DMS53 (cell line): ENCODE measurements at regions not wholly inside any gene's neighbourhood (a gene's known extent, or its start where the extent isn't known, plus 50 kb on each side); places are given as distances from the start of the nearest gene placed in this dataset.
"Not testable (repeated sequence)": the region's sequence is repeated elsewhere in the genome, so short reads cannot be mapped to it uniquely, and the experiment has no call there.

Experiments
- DNase-seq: peaks from one replicate; lab custom pipeline; 2025; lab: John Stamatoyannopoulos, UW

DNA sequence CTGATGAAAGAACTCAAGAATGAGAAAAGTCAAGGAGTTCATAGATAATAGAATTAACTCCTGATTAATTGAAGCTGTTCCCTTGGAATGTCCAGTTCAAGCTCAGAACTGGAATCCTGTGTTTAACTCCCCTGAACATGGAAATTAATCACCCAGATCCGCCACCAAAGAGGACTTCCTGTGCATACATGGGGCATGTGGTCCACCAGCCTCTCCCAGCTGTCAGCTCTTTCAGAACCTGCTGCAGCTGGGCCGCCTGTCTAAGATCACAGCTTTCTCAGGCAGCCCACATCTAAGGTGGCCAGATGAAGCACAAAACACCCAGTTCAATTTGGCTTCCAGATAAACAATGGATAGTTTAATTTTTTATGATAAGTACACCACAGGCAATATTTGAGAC lies 203.7 kb upstream of the COX10 start:
- DNase-seq = no peak

DNA sequence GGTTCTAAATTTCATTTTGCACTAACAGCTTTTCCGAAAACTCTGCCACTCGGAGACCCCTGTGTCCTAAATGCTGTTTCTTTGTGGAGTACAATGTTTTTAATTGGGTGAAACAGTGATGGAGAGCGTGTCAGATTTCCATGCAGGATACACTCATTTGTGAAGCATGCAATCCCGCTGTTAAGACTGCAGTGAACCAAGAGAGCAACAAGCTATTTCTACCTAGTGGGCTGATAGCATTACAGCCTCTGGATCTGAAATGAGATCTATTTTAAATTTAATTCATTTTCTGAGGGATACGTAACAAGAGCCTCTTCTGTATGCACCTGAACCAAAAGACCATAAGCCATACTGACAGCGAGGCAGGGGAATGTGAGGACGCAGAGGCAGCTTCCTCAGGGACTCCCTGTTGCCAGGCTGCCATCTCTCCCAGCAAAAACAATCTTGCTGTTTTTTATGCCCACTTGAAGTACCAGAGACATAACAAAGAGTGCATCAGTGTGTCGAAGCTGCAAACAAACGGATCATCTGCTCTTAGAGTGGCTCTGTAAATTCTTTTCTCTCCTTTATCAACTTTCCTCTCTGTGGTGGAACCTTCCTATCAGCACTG lies 199.9 kb upstream of the COX10 start:
- DNase-seq = no peak

DNA sequence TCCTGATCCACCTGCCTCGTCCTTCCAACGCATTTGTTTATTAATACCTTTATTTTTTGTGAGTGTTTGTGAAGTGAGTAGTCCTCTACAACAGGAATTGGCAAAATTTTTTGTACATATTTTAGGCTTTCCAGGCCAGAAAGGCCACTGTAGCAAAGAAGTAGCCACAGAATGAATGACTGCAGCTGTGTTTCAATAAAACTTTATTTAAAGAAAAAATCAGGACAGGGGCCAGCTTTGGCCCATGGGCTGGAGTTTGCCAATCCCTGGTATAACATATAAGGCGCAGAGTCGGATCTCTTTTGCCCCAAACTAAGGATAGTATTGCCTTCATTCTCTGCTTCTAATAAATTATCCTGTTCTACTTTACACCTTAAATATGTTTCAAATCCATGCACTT lies 198.0 kb upstream of the COX10 start:
- DNase-seq = no peak

DNA sequence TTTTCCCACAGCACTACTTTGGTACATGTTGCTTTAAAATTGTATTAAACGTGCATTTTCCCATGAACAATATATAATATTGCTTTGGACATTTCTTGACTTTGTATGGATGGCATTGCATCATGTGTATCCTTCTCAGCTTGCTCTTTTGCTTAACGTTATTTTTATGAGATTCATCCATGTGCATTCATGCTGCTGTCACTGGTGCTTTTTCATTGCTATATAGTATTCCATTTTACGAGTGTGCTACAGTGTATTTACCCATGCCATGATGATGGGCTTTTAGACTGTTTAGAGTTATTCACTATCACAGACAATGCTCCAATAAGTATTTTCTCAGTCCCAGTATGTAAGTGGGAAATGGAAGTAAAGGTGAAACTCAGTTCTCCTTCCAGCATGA lies 195.2 kb upstream of the COX10 start:
- DNase-seq = no peak

DNA sequence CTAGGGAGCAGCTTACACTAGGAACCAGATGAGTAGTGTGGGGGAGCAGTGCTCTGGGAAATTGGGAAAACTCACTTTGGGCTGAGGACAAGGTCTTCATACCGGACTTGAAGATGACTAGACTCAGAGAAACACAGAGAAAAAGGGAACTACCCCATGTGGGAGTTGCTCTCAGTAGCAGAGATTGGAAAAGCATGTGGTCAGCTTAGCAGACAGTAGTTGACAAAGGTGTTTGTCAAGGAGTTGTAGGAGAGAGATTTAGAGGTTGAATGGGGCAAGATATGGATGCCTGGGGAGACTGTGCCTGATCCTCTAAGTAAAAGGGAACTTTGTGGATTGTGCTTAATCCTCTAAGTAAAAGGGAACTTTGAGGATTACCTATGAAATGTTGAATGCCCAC lies 194.5 kb upstream of the COX10 start:
- DNase-seq = no peak

DNA sequence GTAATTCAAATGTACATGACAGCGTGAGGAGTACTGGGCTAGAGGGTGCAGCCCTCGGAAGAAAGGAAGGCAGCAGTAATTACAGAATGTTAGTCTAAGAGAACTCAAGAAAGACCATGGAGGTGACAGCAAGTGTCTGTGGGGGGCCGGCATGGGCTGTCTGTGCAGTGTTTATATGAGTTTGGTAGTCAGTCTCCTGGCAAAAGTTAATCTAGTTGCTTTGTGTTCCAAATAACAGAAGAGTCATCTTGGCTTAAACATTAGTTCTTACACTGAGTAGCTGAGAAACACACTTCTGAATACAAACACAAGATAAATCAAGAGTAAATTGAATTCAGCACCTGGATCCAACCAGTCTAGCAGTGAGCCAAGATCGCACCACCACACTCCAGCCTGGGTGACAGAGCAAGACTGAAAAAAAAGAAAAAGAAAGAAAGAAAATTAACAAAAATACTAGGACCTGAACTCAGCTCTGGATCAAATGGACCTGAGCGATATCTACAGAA lies 189.3 kb upstream of the COX10 start:
- DNase-seq = no peak

DNA sequence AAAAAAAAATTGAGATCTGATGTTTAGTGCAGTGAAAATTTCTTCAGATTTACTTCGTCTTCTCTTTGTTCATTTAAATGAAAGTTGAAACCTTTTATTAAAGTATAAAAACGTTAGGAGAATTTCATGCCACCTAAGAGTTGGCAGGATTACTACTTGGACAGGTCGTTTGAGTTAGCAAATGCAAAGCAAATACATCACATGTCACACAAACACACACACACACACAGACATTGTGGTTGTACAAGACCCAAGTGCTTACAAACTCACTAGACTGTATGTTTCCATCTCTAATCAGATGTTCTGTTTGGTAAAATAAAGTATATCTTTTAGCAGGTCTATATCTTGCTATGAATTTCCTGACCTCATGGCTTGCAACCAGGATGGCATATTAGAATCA lies 185.6 kb upstream of the COX10 start:
- no peak for DNase-seq

DNA sequence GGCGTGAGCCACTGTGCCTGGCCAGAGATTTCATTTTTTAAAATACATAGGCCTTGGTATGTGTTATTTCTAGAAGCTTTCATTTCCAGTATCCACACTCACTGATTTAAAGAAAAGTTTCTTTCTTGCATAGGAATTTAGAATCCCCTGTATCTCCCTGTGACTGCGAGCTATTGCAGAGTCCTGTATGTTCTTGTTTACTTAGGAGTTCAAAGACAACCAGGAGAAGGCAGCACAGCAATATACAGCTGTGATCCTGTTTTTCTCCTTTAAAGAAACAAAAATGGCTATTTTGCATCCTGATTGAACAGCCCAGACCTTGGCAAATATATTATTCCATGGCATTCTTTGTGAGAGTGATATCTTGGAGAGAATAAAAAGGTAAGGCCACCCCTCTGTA lies 185.0 kb upstream of the COX10 start:
- no peak for DNase-seq

DNA sequence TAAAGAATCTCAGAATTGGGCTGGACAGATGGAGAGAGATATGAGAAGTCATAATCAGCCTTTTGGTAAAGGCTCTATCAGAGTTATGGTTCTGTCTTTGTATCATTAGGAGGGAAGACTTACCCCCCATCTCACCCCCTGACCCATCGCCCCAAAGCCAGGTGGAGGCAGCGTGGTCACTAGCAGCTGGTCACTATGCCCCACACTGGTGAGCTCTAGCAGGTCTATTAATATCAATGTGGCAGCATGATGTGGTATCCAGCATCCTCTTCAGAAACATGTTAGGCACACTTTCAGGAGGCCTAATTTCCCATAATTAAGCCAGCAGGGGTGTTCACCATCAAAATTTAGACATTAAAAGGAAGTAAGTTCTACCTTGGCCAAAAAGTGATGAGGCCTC lies 183.8 kb upstream of the COX10 start:
- DNase-seq = no peak

DNA sequence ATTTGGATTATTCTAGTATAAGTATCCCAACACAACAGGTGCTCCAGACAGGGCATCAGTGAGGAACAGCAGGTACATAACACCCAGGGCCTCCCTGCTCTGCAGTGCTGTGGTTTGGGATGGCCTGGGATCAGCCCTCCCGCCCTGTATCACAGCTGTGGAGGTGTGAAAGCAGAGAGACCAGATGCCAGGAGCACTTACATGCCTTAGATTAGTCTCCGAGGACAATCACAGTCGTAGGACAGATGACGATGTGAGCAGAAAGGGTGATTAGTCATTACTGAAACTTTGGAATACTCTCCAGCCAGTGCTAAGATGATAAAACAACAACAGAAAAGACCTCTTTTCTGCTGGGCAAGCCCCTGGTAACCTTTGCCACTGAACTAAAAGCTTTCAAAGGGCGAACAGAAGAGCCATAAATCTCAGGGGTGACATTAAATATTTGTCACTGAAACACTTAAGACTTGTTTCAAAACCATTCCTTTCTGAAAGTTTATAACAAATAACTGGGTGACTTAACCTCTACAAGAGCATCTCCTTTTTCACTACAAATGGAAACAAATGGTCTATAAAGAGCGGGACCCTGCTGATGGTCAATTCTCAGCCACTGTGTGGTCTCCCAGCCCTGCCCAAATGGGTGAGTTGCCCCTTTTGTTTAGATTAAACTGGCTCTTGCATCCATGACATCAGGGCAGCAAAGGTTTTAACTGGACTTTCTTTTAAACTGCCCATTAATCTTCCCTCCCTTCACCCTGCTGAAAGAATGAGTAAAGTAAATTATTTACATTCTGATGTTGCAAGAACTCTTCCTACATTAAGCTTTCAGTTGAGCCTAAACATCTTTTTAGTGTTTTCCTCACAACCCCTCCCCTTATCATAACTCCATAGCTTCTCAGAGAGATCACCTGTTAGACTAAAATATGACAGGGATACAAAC lies 183.1 kb upstream of the COX10 start:
- no peak for DNase-seq

DNA sequence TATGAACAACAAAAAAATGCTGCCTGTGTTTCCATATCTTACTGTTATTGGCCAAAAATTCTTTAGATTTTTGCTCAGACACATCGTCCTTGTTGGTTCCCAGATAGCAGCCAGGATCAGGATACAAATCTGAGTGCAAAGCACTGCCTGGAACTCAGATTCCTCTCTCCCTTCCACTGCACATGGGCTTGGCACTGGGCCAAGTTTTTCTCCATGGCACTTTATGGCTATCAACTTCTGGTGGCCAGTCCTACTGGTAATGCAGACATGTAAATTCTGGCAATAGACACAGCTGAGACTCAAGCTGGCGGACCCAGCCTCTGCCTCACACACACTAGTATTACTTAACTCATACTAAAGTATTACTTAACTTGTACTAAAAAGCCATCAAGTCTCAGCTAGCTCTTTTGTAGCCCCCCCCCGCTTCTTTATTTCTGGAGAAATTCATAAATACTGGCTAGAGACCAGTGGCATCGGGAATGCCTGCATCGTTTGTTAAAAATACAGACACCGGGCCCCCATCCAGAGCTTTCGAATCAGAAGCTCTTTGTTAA lies 181.2 kb upstream of the COX10 start:
- DNase-seq = no peak

DNA sequence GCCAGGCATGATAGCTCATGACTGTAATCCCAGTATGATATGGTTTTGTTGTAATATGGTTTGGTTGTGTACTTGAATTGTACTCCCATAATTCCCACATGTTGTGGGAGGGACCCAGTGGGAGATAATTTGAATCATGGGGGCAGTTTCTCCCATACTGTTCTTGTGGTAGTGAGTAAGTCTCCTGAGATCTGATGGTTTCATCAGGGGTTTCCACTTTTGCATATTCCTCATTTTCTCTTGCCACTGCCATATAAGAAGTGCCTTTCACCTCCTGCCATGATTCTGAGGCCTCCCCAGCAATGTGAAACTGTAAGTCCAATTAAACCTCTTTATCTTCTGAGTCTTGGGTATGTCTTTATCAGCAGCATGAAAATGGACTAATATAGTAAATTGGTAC lies 160.3 kb upstream of the COX10 start:
- DNase-seq = not testable (repeated sequence)

DNA sequence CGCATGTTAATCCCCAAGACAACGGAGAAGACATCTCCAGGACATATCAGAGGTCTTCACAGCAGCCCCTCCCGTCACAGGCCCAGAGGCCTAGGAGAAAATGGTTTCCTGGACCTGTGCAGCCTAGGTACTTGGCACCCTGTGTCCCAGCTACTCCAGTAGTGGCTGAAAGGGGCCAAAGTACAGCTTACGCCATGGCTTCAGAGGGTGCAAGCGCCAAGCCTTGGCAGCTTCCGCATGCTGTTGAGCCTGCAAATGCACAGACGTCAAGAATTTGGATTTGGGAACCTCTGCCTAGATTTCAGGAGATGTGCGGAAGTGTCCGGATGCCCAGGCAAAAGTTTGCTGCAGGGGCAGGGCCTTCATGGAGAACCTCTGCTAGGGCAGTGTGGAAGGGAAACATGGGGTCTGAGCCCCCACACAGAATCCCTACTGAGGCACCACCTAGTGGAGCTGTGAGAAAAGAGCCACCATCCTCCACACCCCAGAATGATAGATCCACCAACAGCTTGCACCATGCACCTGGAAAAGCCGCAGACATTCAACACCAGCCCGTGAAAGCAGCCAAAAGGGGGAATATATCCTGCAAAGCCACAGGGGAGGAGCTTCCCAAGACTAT lies 159.3 kb upstream of the COX10 start:
- no peak for DNase-seq

DNA sequence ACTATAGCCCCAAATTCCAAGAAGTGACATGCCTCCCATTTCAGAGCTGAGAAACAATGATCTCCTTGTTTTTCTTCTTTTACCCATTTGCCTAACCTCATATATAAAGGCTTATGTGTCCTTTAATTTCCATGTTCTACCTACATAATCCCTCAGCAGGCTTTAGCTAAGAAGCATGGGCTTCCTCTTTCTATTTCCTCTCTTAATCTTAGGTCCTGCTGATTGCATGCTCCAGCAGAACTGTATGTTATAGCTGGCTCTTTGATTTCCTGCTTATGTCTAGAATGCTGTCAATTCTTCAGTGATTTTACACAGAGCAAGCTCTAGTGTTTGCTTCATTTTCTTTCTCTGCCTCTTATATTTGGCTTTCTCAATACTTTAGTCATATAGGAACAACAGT lies 151.7 kb upstream of the COX10 start:
- no peak for DNase-seq

DNA sequence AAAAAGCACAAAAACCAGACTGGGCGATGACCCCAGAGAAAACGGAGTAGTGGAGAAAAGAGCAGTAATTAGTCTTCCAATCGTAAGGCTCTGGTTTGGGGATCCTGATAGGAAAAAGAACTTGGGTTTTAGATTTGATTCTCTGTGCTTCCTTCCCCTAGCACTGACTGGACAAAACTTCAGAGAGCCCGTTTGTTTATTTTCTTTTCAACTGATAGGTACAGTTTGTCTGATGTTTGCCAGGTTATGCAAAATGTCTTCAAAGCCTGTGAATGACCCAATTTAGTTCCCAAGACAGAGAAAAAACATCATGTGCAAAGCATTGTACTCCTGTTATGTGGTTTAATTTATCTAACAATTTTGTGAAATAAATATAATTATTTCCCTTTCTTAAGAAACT lies 151.1 kb upstream of the COX10 start:
- no peak for DNase-seq

DNA sequence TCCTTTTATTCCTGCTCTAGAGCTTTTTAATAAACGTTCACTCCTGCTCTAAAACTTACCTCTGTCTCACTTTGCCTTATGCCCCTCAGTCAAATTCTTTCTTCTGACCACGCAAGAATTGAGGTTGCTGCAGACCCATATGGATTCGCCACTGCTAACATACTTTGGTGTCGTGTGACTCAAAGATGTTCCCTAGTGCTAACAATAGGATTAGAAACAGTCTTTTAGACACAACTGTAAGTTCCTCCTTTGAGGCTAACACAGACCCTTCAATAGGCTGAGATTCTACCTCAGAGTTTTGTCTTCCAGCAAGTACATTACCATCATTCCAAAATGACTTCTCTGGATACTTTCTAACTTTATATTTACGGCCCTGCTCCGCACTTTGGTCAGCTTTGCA lies 149.5 kb upstream of the COX10 start:
- no peak for DNase-seq

DNA sequence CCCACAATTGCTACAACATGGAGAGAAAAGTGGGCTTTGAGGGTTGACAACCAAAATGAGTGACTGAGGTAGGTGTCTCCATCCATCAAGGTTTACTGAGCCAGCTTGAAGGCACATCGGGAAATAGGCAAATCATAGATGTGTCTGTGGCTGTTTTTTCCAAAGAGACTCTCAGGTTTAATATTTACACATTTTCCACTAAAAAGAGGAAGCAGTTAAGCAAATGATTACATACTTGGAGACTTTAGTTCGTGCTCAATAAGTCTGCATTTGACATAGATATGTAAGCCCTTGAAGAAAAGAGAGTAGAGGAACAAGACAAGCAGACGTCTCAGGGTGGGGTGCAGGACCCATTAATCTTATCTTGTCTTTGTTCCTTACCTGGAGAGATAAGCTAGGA lies 148.9 kb upstream of the COX10 start:
- DNase-seq = no peak

DNA sequence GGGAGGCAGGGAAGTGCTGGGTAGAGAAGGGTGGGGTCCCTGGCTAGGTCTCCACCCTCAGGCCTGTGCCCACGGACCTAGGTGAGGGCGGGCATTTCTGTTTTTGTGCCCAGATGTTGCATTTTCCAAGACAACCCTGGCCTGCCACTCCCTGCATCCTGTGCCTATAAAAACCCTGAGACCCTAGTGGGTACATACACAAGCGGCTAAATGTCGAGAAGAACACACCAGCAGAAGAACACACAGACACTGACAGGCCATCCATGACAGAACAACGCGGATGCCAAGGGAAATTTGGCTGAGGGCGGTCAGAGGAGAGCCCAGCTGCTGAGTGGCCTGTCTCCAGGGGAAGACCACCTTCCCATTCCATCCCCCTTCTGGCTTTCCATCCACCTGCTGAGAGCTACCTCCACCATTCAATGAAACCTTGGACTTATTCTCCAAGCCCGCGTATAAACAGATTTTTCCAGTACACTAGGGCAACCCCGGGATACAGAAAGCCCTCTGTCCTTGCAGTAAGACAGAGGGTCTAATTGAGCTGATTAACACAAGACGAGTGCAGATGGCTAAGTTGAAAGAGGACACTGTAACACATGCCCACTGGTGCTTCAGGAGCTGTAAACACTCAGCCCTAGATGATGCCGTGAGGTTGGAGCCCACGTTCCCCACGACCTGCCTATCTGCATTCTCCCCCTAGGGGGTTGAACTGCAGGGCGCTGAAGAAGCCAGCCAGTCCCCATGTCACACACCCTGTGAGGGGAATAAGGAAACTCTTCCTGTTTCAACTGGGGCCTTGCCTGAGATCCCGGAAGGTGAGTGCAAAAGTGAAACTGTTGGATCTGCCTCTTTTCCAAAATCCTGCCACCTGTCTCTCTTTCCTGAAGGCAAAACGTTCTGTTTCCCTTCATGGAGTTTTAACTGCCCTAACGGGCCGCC lies 147.2 kb upstream of the COX10 start:
- DNase-seq = no peak

DNA sequence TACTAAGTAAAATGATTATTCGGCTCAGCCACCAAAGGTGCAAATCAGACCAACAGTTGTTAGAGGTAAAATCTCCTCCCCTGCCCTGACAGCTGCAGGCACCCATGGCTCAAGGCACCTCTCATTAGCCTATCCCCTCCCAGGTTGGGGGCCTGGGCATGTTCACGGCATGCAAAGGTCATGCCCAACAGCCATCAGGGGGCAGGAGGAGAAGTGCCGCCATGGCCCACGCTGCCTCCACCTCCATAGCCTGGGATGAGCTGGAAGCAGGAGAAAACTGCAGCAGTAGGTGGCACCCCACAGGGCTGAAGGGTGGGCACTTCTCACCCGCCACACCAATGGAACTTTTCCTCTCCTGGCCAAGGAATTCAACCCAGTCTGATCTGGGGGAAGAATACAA lies 146.4 kb upstream of the COX10 start:
- DNase-seq = no peak

DNA sequence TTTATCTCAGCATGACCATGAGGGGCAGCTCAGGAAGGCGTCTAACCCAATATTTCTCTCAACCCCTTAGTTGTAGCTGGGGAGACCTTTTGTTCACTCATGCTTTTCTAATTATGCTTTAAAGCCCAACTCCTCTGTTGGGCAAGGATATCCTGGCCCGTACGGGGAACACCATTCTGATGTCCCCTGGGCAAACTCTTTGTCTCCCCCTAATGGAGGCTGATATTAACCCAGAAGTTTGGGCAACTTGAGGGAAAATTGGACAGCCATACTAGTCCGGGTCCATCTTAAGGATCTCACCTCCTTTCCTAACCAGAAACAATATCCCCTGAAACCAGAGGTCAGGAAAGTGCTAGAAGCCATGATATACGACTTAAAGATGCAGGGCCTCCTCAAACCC lies 143.7 kb upstream of the COX10 start:
- peak; percentile 0 for DNase-seq

DNA sequence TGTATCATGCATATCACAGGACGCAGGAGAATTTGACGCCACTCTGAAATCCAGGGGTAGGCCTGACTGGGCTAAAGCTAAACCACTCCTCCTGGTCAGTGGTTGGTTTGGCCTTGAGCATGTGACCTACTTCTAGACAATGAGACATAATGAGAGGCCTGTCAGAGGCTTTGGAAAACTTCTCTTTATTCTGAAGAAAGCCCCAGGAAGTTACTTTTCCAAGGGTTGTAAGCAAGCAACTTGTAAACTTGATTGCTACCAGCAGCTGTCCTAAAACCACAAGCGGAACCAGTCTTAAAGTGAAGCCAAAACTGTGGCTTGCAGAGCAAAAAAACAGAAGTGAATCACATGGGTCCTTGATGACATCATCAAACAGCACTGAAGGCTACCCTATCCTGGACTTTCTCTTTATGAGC lies 138.2 kb upstream of the COX10 start:
- DNase-seq = no peak
